ACC112 (cell line): ENCODE measurements at regions not wholly inside any gene's neighbourhood (a gene's known extent, or its start where the extent isn't known, plus 50 kb on each side); places are given as distances from the start of the nearest gene placed in this dataset.

Experiments
- H2AFZ ChIP-seq: fragments of 200-600 bp; sonication (generic); one replicate; pipeline ENCODE4 v1.6.0; 2017; ENCODE audit warnings: antibody characterized with exemption, low read length; ENCODE audit not compliant: unreplicated experiment
- H3K27ac ChIP-seq: fragments of 200-600 bp; sonication (generic); 2 replicates; pipeline ENCODE4 v1.5.1; 2014; ENCODE audit warnings: low read depth, mild to moderate bottlenecking, antibody characterized with exemption, low read length, moderate library complexity
- H3K27me3 ChIP-seq: fragments of 200-600 bp; sonication (generic); 2 replicates; pipeline ENCODE4 v1.6.1; 2014; ENCODE audit warnings: mild to moderate bottlenecking, antibody characterized with exemption, low read length, moderate library complexity, mixed read lengths; ENCODE audit not compliant: insufficient read depth
- H3K36me3 ChIP-seq: fragments of 200-600 bp; sonication (generic); 2 replicates; pipeline ENCODE4 v1.6.1; 2016; ENCODE audit warnings: mild to moderate bottlenecking, antibody characterized with exemption, low read length, moderate library complexity, mixed read lengths; ENCODE audit not compliant: insufficient read depth
- H3K4me1 ChIP-seq: fragments of 200-600 bp; sonication (generic); one replicate; pipeline ENCODE4 v1.6.1; 2016; ENCODE audit warnings: low read length, mixed read lengths; ENCODE audit not compliant: insufficient read depth, unreplicated experiment, control insufficient read depth
- H3K4me3 ChIP-seq: fragments of 200-600 bp; sonication (generic); 2 replicates; pipeline ENCODE4 v1.5.1; 2014; ENCODE audit warnings: mild to moderate bottlenecking, low read depth, low read length
- H3K79me2 ChIP-seq: fragments of 200-600 bp; sonication (generic); one replicate; pipeline ENCODE4 v1.6.0; 2016; ENCODE audit warnings: low read length; ENCODE audit not compliant: control insufficient read depth, unreplicated experiment, insufficient read depth

GRCh38 chr6:103154779-103155572, 1704.7 kb downstream of the HACE1 start:
- H3K36me3 ChIP-seq = no peaks in the 10 kb centered on the region
- H3K4me1 ChIP-seq = no peaks in the 10 kb centered on the region
- H3K4me3 ChIP-seq = no peak overlapping the region
- no peaks in the 10 kb centered on the region for H3K79me2 ChIP-seq
- no peaks in the 10 kb centered on the region for H3K27me3 ChIP-seq
- H2AFZ ChIP-seq = no peak overlapping the region
- no peak overlapping the region for H3K27ac ChIP-seq

- Histone ChIP-seq H3K4me1 (no peaks in the 10 kb centered on the region), H3K4me3 (no peak overlapping the region), H2AFZ (no peak overlapping the region), H3K27me3 (no peaks in the 10 kb centered on the region), H3K79me2 (no peaks in the 10 kb centered on the region), H3K27ac (no peak overlapping the region), H3K36me3 (no peaks in the 10 kb centered on the region)
These were observed 1706.7 kb downstream of the HACE1 start for GRCh38 chr6:103153016-103153415.

- no peak overlapping the region for H2AFZ ChIP-seq
- no peak overlapping the region for H3K4me3 ChIP-seq
- no peaks in the 10 kb centered on the region for H3K79me2 ChIP-seq
- H3K27me3 ChIP-seq = no peaks in the 10 kb centered on the region
- H3K4me1 ChIP-seq = no peaks in the 10 kb centered on the region
- no peak overlapping the region for H3K27ac ChIP-seq
- H3K36me3 ChIP-seq = no peaks in the 10 kb centered on the region
These were observed 1716.8 kb downstream of the HACE1 start for GRCh38 chr6:103142902-103143301.

DNA sequence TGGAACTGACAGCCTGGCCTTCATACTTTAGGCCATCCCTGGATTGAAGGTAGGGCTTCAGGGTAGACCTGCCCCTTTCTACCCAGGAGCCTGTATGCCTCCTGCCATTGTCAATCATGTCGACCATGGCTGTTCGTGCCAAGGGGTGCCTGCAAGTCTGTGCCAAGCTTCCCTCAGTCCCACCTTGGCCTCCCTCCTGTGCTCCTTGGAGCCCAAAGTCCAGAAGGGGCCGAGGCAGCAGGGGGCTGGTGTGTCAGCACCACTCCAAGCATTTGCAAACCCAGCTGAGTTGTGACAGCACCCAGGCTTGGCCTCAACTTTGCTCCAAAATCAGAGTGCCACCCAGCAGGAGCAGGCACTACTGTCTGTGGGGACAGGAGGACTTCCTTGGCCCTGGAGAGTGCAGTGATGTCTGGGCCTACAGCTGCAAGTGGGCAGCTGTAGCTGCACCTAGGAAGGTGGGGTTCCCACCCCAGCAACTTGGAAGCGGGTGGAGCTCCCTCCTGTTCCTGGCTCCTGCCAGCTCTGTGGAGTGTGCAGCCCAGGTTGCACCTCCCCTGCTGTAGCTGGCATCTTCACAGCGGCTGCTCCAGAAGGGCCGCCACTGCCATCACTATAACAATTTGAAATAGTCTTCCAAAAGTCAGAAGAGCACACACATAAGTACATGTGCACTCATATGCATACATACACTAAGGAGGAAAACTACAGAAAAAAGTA, 1719.3 kb downstream of the HACE1 start:
- H2AFZ ChIP-seq = no peak overlapping the region
- H3K4me3 ChIP-seq = no peak overlapping the region
- no peaks in the 10 kb centered on the region for H3K27me3 ChIP-seq
- no peaks in the 10 kb centered on the region for H3K4me1 ChIP-seq
- no peaks in the 10 kb centered on the region for H3K79me2 ChIP-seq
- H3K36me3 ChIP-seq = no peaks in the 10 kb centered on the region
- no peak overlapping the region for H3K27ac ChIP-seq

DNA sequence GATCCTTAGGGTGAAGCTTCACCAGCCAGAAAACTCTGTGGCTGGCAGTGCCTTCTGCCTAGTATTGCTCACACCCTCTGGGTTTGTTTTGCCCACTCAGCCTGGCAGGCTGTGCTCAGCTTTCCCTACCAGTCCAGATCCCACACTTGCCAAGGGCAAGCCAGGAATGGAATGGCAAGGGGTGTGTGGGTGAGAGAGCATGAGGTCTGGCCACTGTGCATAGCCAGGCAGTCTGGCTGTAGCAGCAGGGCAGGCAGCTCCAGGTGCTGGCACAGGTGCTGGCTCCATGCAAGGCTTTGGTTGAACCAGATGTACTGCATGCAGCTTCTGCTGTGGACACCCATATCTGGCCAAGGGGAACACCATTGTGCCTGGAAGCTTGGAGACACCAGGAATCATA, 1720.3 kb downstream of the HACE1 start:
- no peak overlapping the region for H3K27ac ChIP-seq
- H2AFZ ChIP-seq = no peak overlapping the region
- H3K4me3 ChIP-seq = no peak overlapping the region
- H3K27me3 ChIP-seq = no peaks in the 10 kb centered on the region
- no peaks in the 10 kb centered on the region for H3K36me3 ChIP-seq
- H3K4me1 ChIP-seq = no peaks in the 10 kb centered on the region
- H3K79me2 ChIP-seq = no peaks in the 10 kb centered on the region

GRCh38 chr6:103124471-103124870, 1731.0 kb downstream of the GRIK2 start:
- no peak overlapping the region for H3K4me3 ChIP-seq
- H2AFZ ChIP-seq = no peak overlapping the region
- H3K79me2 ChIP-seq = no peaks in the 10 kb centered on the region
- H3K36me3 ChIP-seq = no peaks in the 10 kb centered on the region
- H3K27ac ChIP-seq = no peak overlapping the region
- no peaks in the 10 kb centered on the region for H3K27me3 ChIP-seq
- no peaks in the 10 kb centered on the region for H3K4me1 ChIP-seq

- Histone ChIP-seq H3K27ac (no peak overlapping the region), H3K4me3 (no peak overlapping the region), H3K27me3 (no peaks in the 10 kb centered on the region), H3K4me1 (no peaks in the 10 kb centered on the region), H3K79me2 (no peaks in the 10 kb centered on the region), H3K36me3 (no peaks in the 10 kb centered on the region), H2AFZ (no peak overlapping the region)
These were observed 1729.5 kb downstream of the GRIK2 start for GRCh38 chr6:103122766-103123601.

GRCh38 chr6:103119056-103119455, 1725.5 kb downstream of the GRIK2 start:
- no peaks in the 10 kb centered on the region for H3K36me3 ChIP-seq
- no peaks in the 10 kb centered on the region for H3K79me2 ChIP-seq
- H3K27me3 ChIP-seq = no peaks in the 10 kb centered on the region
- H3K27ac ChIP-seq = no peak overlapping the region
- no peaks in the 10 kb centered on the region for H3K4me1 ChIP-seq
- H3K4me3 ChIP-seq = no peak overlapping the region
- H2AFZ ChIP-seq = no peak overlapping the region

DNA sequence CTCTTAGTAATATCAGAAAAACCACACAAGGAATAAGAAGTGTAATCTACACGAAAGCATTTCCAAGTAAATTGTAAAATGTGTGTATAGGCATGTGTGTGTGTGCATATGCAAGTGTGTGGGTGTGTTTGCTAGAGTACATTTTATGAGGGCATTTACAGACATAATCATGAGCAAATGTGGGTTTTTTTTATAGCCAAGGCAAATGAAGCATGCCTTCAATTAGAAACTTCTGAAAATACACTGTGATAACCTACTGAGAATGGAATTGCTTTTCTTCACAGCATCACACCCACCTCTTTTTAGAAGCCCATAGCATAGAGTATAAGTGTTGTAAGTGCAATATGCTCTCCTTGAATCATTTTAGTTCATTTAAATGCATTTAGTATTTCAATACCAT, 1721.1 kb downstream of the GRIK2 start:
- Histone ChIP-seq H3K79me2 (no peaks in the 10 kb centered on the region), H3K36me3 (no peaks in the 10 kb centered on the region), H3K4me1 (no peaks in the 10 kb centered on the region), H3K27me3 (no peaks in the 10 kb centered on the region), H3K27ac (no peak overlapping the region), H2AFZ (no peak overlapping the region), H3K4me3 (no peak overlapping the region)

- no peaks in the 10 kb centered on the region for H3K27me3 ChIP-seq
- H3K36me3 ChIP-seq = no peaks in the 10 kb centered on the region
- H3K4me1 ChIP-seq = no peaks in the 10 kb centered on the region
- no peaks in the 10 kb centered on the region for H3K79me2 ChIP-seq
- H3K4me3 ChIP-seq = no peak overlapping the region
- H2AFZ ChIP-seq = no peak overlapping the region
- no peak overlapping the region for H3K27ac ChIP-seq
These were observed 1719.9 kb downstream of the GRIK2 start for GRCh38 chr6:103113416-103113815.
